ENCODE measurements at regions not wholly inside any gene's neighbourhood (a gene's known extent, or its start where the extent isn't known, plus 50 kb on each side); places are given as distances from the start of the nearest gene placed in this dataset.

GRCh38 chr21:24147674-24148073, 1459.6 kb downstream of the MRPL39 start:
- TF ChIP-seq POLR2A (IDR thresholded peaks at IDR 0.05; ENCODE audit: low read depth, low read length) (no peak), TAF1 (IDR thresholded peaks at IDR 0.05; ENCODE audit: low read depth, low read length) (no peak), POLR2AphosphoS5 (IDR thresholded peaks at IDR 0.05; ENCODE audit: low read depth, low read length) (no peak), POU2F2 (IDR thresholded peaks at IDR 0.05; ENCODE audit: low read depth, low read length) (no peak), SPI1 (IDR thresholded peaks at IDR 0.05; ENCODE audit: low read depth, low read length) (no peak), PAX5 (IDR thresholded peaks at IDR 0.05; ENCODE audit: insufficient read depth, low read length, severe bottlenecking) (no peak)
